ENCODE measurements at regions not wholly inside any gene's neighbourhood (a gene's known extent, or its start where the extent isn't known, plus 50 kb on each side); places are given as distances from the start of the nearest gene placed in this dataset.

DNA sequence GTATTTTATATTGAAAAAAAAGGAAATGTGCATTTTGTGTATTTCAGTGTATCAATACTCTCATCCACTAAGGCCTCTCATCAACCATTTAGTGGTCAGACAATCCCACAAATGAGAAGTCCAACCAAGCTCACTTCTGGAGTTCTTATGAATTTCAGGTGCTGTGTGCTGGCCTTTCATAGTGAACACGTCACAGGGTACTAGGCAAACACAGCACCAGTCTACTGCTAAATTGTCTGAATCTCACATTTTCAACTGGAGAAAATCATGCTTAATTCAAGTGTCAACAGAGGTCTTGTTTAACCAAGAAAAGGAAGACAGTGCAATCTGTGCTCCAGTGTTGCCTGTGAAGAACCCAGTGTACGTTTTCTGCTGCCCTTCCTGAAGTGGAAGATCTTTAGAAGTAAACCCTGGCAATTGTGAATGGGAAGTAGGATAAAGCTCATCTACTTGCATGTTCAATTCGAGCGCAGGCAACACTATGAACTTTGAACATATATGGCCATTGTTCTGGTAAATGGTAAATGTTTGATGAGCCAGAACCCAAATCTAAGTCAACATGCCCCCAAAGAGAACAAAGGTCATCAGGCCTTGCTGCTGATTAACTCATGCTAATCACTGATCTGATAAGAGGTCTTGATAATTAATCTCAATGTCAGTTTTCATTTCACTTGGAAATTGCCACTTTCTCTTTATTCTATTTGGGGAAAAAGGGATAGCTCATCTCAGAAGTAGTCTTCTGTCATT is 439.2 kb upstream of the SOX9 start:
- TF ChIP-seq, protein P1, sequence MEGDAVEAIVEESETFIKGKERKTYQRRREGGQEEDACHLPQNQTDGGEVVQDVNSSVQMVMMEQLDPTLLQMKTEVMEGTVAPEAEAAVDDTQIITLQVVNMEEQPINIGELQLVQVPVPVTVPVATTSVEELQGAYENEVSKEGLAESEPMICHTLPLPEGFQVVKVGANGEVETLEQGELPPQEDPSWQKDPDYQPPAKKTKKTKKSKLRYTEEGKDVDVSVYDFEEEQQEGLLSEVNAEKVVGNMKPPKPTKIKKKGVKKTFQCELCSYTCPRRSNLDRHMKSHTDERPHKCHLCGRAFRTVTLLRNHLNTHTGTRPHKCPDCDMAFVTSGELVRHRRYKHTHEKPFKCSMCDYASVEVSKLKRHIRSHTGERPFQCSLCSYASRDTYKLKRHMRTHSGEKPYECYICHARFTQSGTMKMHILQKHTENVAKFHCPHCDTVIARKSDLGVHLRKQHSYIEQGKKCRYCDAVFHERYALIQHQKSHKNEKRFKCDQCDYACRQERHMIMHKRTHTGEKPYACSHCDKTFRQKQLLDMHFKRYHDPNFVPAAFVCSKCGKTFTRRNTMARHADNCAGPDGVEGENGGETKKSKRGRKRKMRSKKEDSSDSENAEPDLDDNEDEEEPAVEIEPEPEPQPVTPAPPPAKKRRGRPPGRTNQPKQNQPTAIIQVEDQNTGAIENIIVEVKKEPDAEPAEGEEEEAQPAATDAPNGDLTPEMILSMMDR (IDR thresholded peaks at IDR 0.05), result no peak
- no peak for TF ChIP-seq POLR2A (IDR thresholded peaks at IDR 0.05)
